ENCODE measurements at regions not wholly inside any gene's neighbourhood (a gene's known extent, or its start where the extent isn't known, plus 50 kb on each side); places are given as distances from the start of the nearest gene placed in this dataset.
"Not testable (repeated sequence)": the region's sequence is repeated elsewhere in the genome, so short reads cannot be mapped to it uniquely, and the experiment has no call there.

DNA sequence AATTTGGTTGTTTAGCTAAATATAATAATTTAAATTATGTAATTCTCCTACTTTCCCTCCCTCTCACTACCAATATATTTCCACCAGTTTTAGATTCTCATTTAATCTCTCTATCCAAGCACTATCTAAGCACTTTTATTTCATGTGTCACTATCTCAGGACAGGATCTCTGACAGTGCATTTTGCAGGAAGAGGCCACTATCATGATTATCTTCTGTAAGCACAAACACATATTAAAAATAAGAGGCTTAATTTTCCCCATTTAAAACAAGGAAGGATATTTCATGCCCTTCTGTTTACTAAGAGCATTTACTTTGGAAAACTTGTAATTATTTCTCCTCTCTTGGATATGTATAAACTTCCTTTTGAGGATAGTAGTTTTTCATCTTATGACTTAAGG is 726.2 kb upstream of the ZNF804A start:
- no peak for DNase-seq (ENCODE audit: low read depth)
- H3K4me3 ChIP-seq (ENCODE audit: low read depth, low read length) = no peak overlapping the region
- TF ChIP-seq, protein P1, sequence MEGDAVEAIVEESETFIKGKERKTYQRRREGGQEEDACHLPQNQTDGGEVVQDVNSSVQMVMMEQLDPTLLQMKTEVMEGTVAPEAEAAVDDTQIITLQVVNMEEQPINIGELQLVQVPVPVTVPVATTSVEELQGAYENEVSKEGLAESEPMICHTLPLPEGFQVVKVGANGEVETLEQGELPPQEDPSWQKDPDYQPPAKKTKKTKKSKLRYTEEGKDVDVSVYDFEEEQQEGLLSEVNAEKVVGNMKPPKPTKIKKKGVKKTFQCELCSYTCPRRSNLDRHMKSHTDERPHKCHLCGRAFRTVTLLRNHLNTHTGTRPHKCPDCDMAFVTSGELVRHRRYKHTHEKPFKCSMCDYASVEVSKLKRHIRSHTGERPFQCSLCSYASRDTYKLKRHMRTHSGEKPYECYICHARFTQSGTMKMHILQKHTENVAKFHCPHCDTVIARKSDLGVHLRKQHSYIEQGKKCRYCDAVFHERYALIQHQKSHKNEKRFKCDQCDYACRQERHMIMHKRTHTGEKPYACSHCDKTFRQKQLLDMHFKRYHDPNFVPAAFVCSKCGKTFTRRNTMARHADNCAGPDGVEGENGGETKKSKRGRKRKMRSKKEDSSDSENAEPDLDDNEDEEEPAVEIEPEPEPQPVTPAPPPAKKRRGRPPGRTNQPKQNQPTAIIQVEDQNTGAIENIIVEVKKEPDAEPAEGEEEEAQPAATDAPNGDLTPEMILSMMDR (conservative IDR thresholded peaks at IDR 0.05; ENCODE audit: low read depth, low read length) = no peak

DNA sequence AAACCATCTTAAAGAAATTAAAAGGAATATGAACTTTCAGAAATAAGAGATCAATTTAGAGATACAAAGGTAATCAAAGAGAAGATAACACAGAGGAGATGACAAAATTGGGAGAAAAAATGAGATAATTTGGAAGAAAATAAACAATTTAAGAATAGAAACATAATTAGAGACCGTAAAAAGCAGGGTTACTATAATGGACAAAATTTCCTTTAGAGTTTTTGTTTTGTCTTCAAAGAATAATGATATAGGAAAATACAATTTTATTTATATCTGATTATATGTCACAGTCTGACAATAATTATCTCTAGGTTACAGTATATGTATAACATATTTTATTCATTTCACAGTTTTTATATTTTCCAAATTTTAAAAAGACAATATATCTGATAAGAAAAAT is 716.4 kb upstream of the ZNF804A start:
- H3K4me3 ChIP-seq (ENCODE audit: low read depth, low read length) = no peak overlapping the region
- DNase-seq (ENCODE audit: low read depth) = no peak
- TF ChIP-seq, protein P1 (conservative IDR thresholded peaks at IDR 0.05; ENCODE audit: low read depth, low read length) = no peak

DNA sequence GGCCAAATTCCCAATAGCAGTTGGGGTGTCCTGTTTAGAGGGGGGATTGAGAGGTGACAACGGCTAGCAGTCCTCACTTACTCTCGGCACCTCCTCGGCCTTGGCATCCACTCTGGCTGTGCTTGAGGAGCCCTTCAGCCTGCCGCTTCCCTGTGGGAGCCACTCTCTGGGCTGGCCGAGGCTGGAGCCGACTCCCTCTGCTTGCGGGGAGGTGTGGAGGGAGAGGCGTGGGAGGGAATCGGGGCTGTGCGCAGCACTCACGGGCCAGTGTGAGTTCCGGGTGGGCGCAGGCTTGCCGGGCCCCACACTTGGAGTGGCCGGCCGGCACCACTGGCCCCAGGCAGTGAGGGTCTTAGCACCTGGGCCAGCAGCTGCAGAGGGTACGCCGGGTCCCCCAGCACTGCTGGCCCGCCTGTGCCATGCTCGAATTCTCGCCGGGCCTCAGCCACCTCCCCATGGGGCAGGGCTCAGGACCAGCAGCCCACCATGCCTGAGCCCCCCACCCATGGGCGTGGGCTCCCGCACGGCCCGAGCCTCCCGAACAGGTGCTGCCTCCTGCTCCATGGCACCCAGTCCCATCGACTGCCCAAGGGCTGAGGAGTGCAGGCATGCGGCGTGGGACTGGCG is 705.9 kb upstream of the ZNF804A start:
- TF ChIP-seq, protein P1 (conservative IDR thresholded peaks at IDR 0.05; ENCODE audit: low read depth, low read length) = no peak
- H3K4me3 ChIP-seq (ENCODE audit: low read depth, low read length) = no peak overlapping the region
- no peak for DNase-seq (ENCODE audit: low read depth)

DNA sequence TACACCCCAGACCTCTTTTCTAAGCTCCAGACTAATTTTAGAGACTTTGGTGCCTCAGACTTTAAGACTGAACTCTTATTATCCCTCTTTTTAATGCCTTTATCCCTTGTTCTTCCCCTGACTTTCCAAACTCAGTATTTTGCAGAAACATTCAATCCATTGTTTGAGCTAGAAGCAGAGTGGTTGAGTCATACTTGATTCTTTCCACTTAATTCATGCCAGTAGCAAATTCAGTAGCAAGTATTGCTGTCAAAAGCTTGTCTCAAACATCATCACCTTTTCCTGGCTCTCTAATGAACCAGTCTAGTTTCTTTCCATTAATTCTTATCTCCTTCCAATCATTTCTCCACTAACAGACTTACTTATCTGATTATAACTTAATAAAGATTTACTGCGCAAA is 699.7 kb upstream of the ZNF804A start:
- H3K4me3 ChIP-seq (ENCODE audit: low read depth, low read length) = no peak overlapping the region
- TF ChIP-seq, protein P1 (conservative IDR thresholded peaks at IDR 0.05; ENCODE audit: low read depth, low read length) = no peak
- no peak for DNase-seq (ENCODE audit: low read depth)

DNA sequence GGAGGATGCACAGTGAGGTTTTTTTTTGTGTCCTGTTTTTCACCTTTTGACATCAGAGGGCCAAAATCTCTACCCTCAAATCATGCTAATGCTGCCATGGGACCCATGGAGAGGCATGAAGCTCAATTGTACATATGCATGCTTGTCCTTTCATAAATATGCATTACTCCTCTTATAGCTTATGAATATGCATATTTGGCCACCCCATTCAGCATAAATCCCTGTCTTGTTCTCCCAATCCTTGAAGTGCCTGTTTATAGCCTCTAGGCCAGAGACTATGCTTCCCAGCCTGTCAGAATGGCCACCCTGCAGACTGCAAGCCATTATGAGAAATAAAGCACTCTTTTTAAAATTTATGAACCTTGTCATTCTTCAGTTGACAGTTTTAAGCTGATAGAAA is 696.4 kb upstream of the ZNF804A start:
- TF ChIP-seq, protein P1 (conservative IDR thresholded peaks at IDR 0.05; ENCODE audit: low read depth, low read length) = no peak
- no peak overlapping the region for H3K4me3 ChIP-seq (ENCODE audit: low read depth, low read length)

DNA sequence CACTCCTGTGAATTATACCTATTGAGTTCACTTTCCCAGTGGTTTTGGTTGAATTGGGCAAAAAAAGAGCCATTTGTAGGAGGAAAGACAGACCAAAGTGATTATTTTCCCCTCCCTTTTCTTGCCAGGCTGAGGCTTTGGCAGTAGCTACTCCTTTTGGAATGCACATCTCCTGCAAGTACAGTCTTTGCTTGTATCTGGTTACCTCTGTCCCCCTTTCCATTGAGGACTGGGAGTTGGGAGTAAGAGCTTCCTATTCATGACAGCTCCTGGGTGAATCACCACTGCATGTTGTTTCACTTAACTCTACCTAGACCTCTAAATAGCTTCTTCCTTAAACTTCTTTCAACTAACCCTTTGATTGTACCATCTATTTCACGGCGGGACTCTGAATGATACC is 695.3 kb upstream of the ZNF804A start:
- no peak overlapping the region for H3K4me3 ChIP-seq (ENCODE audit: low read depth, low read length)
- TF ChIP-seq, protein P1 (conservative IDR thresholded peaks at IDR 0.05; ENCODE audit: low read depth, low read length) = no peak
- no peak for DNase-seq (ENCODE audit: low read depth)

More for the DNA sequence above, 696.4 kb upstream of the ZNF804A start:
- DNase-seq (ENCODE audit: low read depth) = no peak

DNA sequence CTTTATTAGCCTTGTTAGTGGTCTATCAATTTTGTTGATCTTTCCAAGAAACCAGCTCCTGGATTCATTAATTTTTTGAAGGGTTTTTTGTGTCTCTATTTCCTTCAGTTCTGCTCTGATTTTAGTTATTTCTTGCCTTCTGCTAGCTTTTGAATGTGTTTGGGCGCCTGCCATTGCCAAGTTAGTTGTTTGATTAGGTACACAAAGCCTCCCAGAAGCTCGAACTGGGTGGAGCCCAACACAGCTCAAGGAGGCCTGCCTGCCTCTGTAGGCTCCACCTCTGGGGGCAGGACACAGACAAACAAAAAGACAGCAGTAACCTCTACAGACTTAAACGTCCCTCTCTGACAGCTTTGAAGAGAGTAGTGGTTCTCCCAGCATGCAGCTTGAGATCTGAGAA is 682.3 kb upstream of the ZNF804A start:
- not testable (repeated sequence) for H3K4me3 ChIP-seq (ENCODE audit: low read depth, low read length); DNase-seq (ENCODE audit: low read depth)

Data from epithelial cell of proximal tubule (primary cell).